H1 (cell line): ENCODE measurements at regions not wholly inside any gene's neighbourhood (a gene's known extent, or its start where the extent isn't known, plus 50 kb on each side); places are given as distances from the start of the nearest gene placed in this dataset.

Experiments
- CREB1 ChIP-seq: IDR thresholded peaks from 2 replicates; pipeline ENCODE4 v1.6.1; 2012; ENCODE audit warnings: inconsistent platforms
- CTCF ChIP-seq, 3 experiments: IDR thresholded peaks; 1 replicate in 2 of 3; 2 replicates in 1 of 3; pipeline versions ENCODE4 v1.5.1 to v1.6.1; 2011; ENCODE audit warnings: low read length in 3 of 3, mild to moderate bottlenecking in 3 of 3, inconsistent platforms in 2 of 3, low read depth in 1 of 3, moderate library complexity in 1 of 3; ENCODE audit not compliant: insufficient read depth in 1 of 3; ENCODE audit errors: control extremely low read depth in 1 of 3
- EP300 ChIP-seq, 2 experiments: IDR thresholded peaks; 1 replicate in 1 of 2; 2 replicates in 1 of 2; pipeline ENCODE4 v1.6.1; 2011 to 2012; ENCODE audit warnings: low read depth in 2 of 2, low read length in 2 of 2, mild to moderate bottlenecking in 2 of 2, borderline replicate concordance in 1 of 2, inconsistent platforms in 1 of 2, moderate library complexity in 1 of 2
- EZH2 ChIP-seq: fragments of 200-600 bp; sonication (generic); IDR thresholded peaks from 2 replicates; pipeline ENCODE4 v1.7.1; 2012; ENCODE audit warnings: low read depth, mild to moderate bottlenecking, moderate library complexity, low read length, inconsistent platforms; ENCODE audit not compliant: severe bottlenecking
- FOSL1 ChIP-seq: IDR thresholded peaks from 2 replicates; pipeline ENCODE4 v1.6.1; 2011; ENCODE audit warnings: mild to moderate bottlenecking, low read depth, low read length, moderate library complexity; ENCODE audit not compliant: insufficient read depth
- MAX ChIP-seq: IDR thresholded peaks from 2 replicates; pipeline ENCODE4 v1.6.1; 2012; ENCODE audit warnings: inconsistent platforms
- POLR2AphosphoS5 ChIP-seq: IDR thresholded peaks from 2 replicates; pipeline ENCODE4 v1.6.1; 2011; ENCODE audit warnings: low read depth, low read length
- RFX5 ChIP-seq: IDR thresholded peaks from 2 replicates; pipeline ENCODE4 v1.6.1; 2011; ENCODE audit warnings: low read depth, low read length, improper control_type of control experiment, borderline replicate concordance
- RNF2 ChIP-seq: fragments of 200-900, 300-1000 bp; sonication (generic); IDR thresholded peaks from 2 replicates; pipeline ENCODE4 v1.7.1; 2016; ENCODE audit warnings: borderline replicate concordance, low read depth, mild to moderate bottlenecking, antibody characterized with exemption, low read length; ENCODE audit not compliant: poor library complexity, severe bottlenecking; ENCODE audit errors: missing control alignments
- SIN3A ChIP-seq, 2 experiments: IDR thresholded peaks in 1 of 2; conservative IDR thresholded peaks in 1 of 2; 2 replicates each; pipeline ENCODE4 v1.6.1; 2011 to 2012; ENCODE audit warnings: low read length in 2 of 2, improper control_type of control experiment in 1 of 2, low read depth in 1 of 2, mild to moderate bottlenecking in 1 of 2
- SUZ12 ChIP-seq: fragments of 200-600 bp; sonication (generic); IDR thresholded peaks from 2 replicates; pipeline ENCODE4 v1.6.1; 2012; ENCODE audit warnings: mild to moderate bottlenecking, inconsistent platforms, low read length, moderate library complexity, mixed read lengths
- ZNF274 ChIP-seq: IDR thresholded peaks from 2 replicates; pipeline ENCODE4 v1.7.0; 2012; ENCODE audit warnings: low read length, borderline replicate concordance; ENCODE audit errors: extremely low read depth

- TF ChIP-seq CTCF (IDR thresholded peaks at IDR 0.05; ENCODE audit: control extremely low read depth in 1 of 3, insufficient read depth in 1 of 3, low read depth in 1 of 3, low read length in 3 of 3) (no peak), EZH2 (no peak), EP300 (IDR thresholded peaks at IDR 0.05; ENCODE audit: borderline replicate concordance in 1 of 2, low read depth in 2 of 2, low read length in 2 of 2) (no peak), POLR2AphosphoS5 (no peak), MAX (no peak), SUZ12 (no peak), ZNF274 (no peak), RFX5 (no peak), SIN3A (conservative IDR thresholded peaks at IDR 0.05 in 1 of 2, IDR thresholded peaks at IDR 0.05 in 1 of 2; ENCODE audit: low read depth in 1 of 2, low read length in 2 of 2) (no peak), FOSL1 (no peak), RNF2 (no peak), CREB1 (no peak)
Measured at GRCh38 chrY:7942711-7943110, 1031.2 kb upstream of the AMELY start.
